Peyer's patch (tissue), 4 donors: ENCODE measurements at regions not wholly inside any gene's neighbourhood (a gene's known extent, or its start where the extent isn't known, plus 50 kb on each side); places are given as distances from the start of the nearest gene placed in this dataset.

ENCODE experiments used
- POLR2A ChIP-seq, 2 donors: fragments of 450-650 bp; IDR thresholded peaks; one replicate each; pipeline ENCODE4 v1.5.1; 2017; ENCODE audit warnings: antibody characterized with exemption in 2 of 2, mild to moderate bottlenecking in 2 of 2, moderate library complexity in 2 of 2
- TF ChIP-seq, protein P1 (sequence below), 6 experiments: fragments of 450-650 bp in 4 of 6; fragments of 200-600 bp in 2 of 6; sonication (generic) in 1 of 6; IDR thresholded peaks; one replicate each; pipeline ENCODE4 v1.5.1; 2017 to 2019; ENCODE audit warnings: antibody characterized with exemption in 6 of 6, mild to moderate bottlenecking in 3 of 6, moderate library complexity in 1 of 6

DNA sequence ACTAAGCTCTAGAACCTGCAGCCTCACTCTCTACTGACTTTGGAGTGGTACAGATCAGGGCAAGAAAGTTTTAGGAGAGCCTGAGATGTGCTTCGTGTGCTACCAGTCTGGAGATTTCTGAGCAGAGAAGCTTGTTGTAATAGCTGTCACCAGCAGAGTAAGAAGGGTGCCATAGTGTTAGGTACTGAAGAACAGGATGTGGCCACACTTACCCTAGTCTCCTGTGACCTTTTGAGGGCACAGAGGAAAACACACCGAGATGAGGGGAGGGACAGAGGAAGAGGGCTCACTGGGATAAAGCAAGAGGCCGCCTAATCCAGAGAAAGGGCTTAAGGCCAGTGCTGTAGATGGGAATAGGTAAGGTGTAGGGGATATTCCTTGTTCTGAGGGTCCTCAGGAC, 146.2 kb upstream of the MTPN start:
- TF ChIP-seq, protein P1, sequence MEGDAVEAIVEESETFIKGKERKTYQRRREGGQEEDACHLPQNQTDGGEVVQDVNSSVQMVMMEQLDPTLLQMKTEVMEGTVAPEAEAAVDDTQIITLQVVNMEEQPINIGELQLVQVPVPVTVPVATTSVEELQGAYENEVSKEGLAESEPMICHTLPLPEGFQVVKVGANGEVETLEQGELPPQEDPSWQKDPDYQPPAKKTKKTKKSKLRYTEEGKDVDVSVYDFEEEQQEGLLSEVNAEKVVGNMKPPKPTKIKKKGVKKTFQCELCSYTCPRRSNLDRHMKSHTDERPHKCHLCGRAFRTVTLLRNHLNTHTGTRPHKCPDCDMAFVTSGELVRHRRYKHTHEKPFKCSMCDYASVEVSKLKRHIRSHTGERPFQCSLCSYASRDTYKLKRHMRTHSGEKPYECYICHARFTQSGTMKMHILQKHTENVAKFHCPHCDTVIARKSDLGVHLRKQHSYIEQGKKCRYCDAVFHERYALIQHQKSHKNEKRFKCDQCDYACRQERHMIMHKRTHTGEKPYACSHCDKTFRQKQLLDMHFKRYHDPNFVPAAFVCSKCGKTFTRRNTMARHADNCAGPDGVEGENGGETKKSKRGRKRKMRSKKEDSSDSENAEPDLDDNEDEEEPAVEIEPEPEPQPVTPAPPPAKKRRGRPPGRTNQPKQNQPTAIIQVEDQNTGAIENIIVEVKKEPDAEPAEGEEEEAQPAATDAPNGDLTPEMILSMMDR (IDR thresholded peaks at IDR 0.05), result no peak
- TF ChIP-seq POLR2A (IDR thresholded peaks at IDR 0.05), result no peak
